AG09319 (cell line): ENCODE measurements at regions not wholly inside any gene's neighbourhood (a gene's known extent, or its start where the extent isn't known, plus 50 kb on each side); places are given as distances from the start of the nearest gene placed in this dataset.
A peak's percentile ranks its signal among the peaks of the same experiment; 100 is the strongest.

Experiments used
- DNase-seq: peaks from one replicate; pipeline ENCODE4 v3.0.0-alpha.2; 2010; ENCODE audit warnings: low read depth; ENCODE audit errors: extremely low read depth
- TF ChIP-seq, protein P1 (sequence below): IDR thresholded peaks from 2 replicates; pipeline ENCODE4 v1.5.1; 2011; ENCODE audit warnings: low read depth, mild to moderate bottlenecking, inconsistent platforms, low read length, moderate library complexity

- no peak for DNase-seq
- TF ChIP-seq, protein P1, sequence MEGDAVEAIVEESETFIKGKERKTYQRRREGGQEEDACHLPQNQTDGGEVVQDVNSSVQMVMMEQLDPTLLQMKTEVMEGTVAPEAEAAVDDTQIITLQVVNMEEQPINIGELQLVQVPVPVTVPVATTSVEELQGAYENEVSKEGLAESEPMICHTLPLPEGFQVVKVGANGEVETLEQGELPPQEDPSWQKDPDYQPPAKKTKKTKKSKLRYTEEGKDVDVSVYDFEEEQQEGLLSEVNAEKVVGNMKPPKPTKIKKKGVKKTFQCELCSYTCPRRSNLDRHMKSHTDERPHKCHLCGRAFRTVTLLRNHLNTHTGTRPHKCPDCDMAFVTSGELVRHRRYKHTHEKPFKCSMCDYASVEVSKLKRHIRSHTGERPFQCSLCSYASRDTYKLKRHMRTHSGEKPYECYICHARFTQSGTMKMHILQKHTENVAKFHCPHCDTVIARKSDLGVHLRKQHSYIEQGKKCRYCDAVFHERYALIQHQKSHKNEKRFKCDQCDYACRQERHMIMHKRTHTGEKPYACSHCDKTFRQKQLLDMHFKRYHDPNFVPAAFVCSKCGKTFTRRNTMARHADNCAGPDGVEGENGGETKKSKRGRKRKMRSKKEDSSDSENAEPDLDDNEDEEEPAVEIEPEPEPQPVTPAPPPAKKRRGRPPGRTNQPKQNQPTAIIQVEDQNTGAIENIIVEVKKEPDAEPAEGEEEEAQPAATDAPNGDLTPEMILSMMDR: no peak
Measured at GRCh38 chr10:10598297-10598696, 419.4 kb upstream of the CELF2 start.

DNA sequence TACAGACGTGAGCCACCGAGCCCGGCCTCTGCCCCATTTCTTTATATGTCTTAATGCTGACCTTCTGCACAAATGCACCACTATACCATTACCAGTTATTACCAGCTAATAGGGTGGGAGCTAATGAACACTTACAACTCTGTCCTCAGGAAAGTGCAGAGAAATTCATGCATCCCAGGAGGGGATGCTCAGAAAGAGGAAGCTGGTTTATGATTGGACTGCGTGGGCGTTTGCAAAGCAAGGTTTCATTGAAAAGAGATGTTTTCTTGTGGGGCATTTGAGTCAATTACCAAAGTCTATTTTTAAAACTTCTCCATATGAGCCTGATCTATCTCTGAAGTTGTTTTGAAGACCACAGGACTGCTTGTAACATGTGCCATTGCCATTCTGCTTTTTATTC is 417.7 kb upstream of the CELF2 start:
- TF ChIP-seq, protein P1: no peak
- DNase-seq: no peak

GRCh38 chr10:10605551-10606081 is 412.1 kb upstream of the CELF2 start:
- TF ChIP-seq, protein P1: no peak
- DNase-seq: peak; percentile 96

GRCh38 chr10:10609379-10609955 is 408.2 kb upstream of the CELF2 start:
- no peak for DNase-seq
- TF ChIP-seq, protein P1: no peak

GRCh38 chr10:10610171-10610570 is 407.5 kb upstream of the CELF2 start:
- TF ChIP-seq, protein P1: no peak
- no peak for DNase-seq

GRCh38 chr10:10612151-10612550 is 405.5 kb upstream of the CELF2 start:
- no peak for DNase-seq
- TF ChIP-seq, protein P1: no peak

- TF ChIP-seq, protein P1: no peak
- no peak for DNase-seq
Measured at GRCh38 chr10:10613656-10614244, 403.9 kb upstream of the CELF2 start.
